Breast epithelium (tissue), 3 donors: ENCODE measurements at regions not wholly inside any gene's neighbourhood (a gene's known extent, or its start where the extent isn't known, plus 50 kb on each side); places are given as distances from the start of the nearest gene placed in this dataset.

Experiments
- POLR2A ChIP-seq: fragments of 450-650 bp; IDR thresholded peaks from one replicate; pipeline ENCODE4 v1.6.1; 2016; ENCODE audit warnings: antibody characterized with exemption, mild to moderate bottlenecking, moderate library complexity
- TF ChIP-seq, protein P1 (sequence below), 3 donors: fragments of 450-650 bp; IDR thresholded peaks; one replicate each; pipeline ENCODE4 v1.5.1; 2016 to 2017; ENCODE audit warnings: antibody characterized with exemption in 3 of 3, mild to moderate bottlenecking in 3 of 3, moderate library complexity in 3 of 3

DNA sequence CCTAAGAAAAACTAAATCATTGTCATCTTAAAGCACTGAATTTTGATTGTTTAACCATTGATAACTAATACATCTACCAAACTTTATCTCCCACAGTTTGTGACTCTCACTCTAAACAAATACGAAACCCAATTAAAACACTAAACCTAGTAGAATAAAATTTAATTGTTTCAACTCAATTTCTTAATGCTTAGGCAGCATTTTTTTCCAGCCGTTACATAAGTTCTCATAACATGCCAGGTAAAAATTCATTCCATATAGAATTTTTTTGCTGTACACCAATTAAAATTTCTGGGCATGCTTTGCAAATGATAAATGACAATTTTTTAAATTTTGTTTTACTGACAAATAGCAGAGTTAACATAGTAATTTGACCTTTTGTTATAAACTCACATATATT is 658.2 kb upstream of the FLRT2 start:
- no peak for TF ChIP-seq POLR2A
- TF ChIP-seq, protein P1, sequence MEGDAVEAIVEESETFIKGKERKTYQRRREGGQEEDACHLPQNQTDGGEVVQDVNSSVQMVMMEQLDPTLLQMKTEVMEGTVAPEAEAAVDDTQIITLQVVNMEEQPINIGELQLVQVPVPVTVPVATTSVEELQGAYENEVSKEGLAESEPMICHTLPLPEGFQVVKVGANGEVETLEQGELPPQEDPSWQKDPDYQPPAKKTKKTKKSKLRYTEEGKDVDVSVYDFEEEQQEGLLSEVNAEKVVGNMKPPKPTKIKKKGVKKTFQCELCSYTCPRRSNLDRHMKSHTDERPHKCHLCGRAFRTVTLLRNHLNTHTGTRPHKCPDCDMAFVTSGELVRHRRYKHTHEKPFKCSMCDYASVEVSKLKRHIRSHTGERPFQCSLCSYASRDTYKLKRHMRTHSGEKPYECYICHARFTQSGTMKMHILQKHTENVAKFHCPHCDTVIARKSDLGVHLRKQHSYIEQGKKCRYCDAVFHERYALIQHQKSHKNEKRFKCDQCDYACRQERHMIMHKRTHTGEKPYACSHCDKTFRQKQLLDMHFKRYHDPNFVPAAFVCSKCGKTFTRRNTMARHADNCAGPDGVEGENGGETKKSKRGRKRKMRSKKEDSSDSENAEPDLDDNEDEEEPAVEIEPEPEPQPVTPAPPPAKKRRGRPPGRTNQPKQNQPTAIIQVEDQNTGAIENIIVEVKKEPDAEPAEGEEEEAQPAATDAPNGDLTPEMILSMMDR (IDR thresholded peaks at IDR 0.05): no peak
